Vagina (tissue), 2 donors: ENCODE measurements at regions not wholly inside any gene's neighbourhood (a gene's known extent, or its start where the extent isn't known, plus 50 kb on each side); places are given as distances from the start of the nearest gene placed in this dataset.

ENCODE experiments used
- DNase-seq, 2 donors: peaks; one replicate each; pipeline ENCODE4 v3.0.0-alpha.2; 2017; ENCODE audit errors: extremely low spot score in 2 of 2
- H3K27ac ChIP-seq: fragments of 200-600 bp; sonication (generic); one replicate; pipeline ENCODE4 v1.5.1; 2019
- H3K27me3 ChIP-seq: fragments of 200-600 bp; sonication (generic); one replicate; pipeline ENCODE4 v1.5.1; 2019
- H3K36me3 ChIP-seq, 2 donors: fragments of 200-600 bp; sonication (generic); one replicate each; pipeline ENCODE4 v1.5.1; 2017 to 2019
- H3K4me1 ChIP-seq: fragments of 200-600 bp; sonication (generic); one replicate; pipeline ENCODE4 v1.5.1; 2019
- H3K4me3 ChIP-seq, 2 donors: fragments of 200-600 bp; sonication (generic); 1 replicate in 1 of 2; 2 replicates in 1 of 2; pipeline ENCODE4 v1.5.1; 2016 to 2019
- H3K9me3 ChIP-seq: fragments of 200-600 bp; sonication (generic); one replicate; pipeline ENCODE4 v1.5.1; 2019
- CTCF ChIP-seq, 3 experiments: fragments of 450-650 bp in 2 of 3; fragments of 200-600 bp in 1 of 3; sonication (generic) in 1 of 3; IDR thresholded peaks; one replicate each; pipeline ENCODE4 v1.5.1; 2017 to 2019; ENCODE audit warnings: antibody characterized with exemption in 3 of 3, mild to moderate bottlenecking in 2 of 3, moderate library complexity in 2 of 3
- POLR2A ChIP-seq, 2 donors: fragments of 450-650 bp; IDR thresholded peaks; one replicate each; pipeline ENCODE4 v1.6.1; 2017; ENCODE audit warnings: antibody characterized with exemption in 2 of 2, mild to moderate bottlenecking in 2 of 2, moderate library complexity in 2 of 2
- POLR2AphosphoS5 ChIP-seq, 2 donors: sonication (generic); formaldehyde crosslinking; IDR thresholded peaks; one replicate each; pipeline ENCODE4 v1.9.0; 2017; ENCODE audit warnings: antibody characterized with exemption in 2 of 2, mild to moderate bottlenecking in 2 of 2, low read depth in 1 of 2; ENCODE audit not compliant: insufficient read depth in 1 of 2
- intact Hi-C: fragments of 100-400 bp; cut with DNase I; formaldehyde crosslinking; loops from one replicate; pipeline ENCODE4 v1.15.1; 2023

- Histone ChIP-seq H3K36me3 (no peaks in the 10 kb centered on the region), H3K4me1 (no peaks in the 10 kb centered on the region), H3K27ac (no peak overlapping the region), H3K4me3 (no peak overlapping the region), H3K9me3 (no peaks in the 10 kb centered on the region), H3K27me3 (no peaks in the 10 kb centered on the region)
- no peak for TF ChIP-seq POLR2AphosphoS5 (IDR thresholded peaks at IDR 0.05; ENCODE audit: insufficient read depth in 1 of 2, low read depth in 1 of 2)
- no peak for TF ChIP-seq POLR2A (IDR thresholded peaks at IDR 0.05)
- intact Hi-C loops = no loop called here
- no peak for DNase-seq
Measured at GRCh38 chr6:140824595-140824994, 1308.1 kb upstream of the GJE1 start.

DNA sequence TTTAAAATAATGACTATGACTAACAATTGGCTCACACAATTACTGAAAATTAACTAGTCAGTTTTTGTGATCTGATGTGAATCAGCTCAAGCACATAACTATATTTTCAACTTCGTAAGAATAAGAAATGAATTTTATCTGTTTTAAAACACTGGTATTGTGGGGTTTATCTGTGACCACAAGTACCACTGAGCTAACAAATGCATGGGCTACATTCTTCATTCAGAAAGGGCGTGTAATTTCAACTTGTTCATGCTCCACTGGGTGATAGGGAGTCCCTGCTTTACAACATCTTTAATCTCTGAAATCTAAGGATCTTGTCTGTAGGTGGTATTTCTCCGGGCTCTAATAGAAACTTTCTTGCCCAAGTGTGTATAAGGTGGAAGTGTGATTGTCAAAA is 1311.5 kb upstream of the GJE1 start:
- intact Hi-C loops = no loop called here

DNA sequence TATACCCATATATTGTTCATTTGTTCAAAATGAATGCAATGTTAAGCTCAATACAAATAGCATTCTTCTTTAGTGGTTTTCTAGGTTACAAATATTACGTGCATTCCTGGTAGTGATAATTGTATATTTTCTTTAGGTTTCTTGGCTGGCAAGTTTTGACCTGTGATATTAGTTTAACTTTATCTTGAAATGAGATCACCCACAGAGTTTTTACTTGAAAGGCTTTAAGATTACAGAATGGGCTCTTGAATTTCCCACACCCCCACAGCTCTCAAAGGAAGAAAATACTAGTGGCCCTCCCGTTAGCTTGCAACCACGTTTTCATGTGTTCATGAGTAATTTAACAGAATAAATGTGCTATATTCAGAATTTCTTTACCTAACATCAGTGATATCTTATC is 1315.5 kb upstream of the GJE1 start:
- TF ChIP-seq POLR2A (IDR thresholded peaks at IDR 0.05) (no peak), POLR2AphosphoS5 (IDR thresholded peaks at IDR 0.05; ENCODE audit: insufficient read depth in 1 of 2, low read depth in 1 of 2) (no peak), CTCF (IDR thresholded peaks at IDR 0.05) (no peak)
- no peak overlapping the region for H3K27ac ChIP-seq
- no peak overlapping the region for H3K4me3 ChIP-seq
- H3K9me3 ChIP-seq = no peaks in the 10 kb centered on the region
- H3K4me1 ChIP-seq = no peaks in the 10 kb centered on the region
- intact Hi-C loops = no loop called here
- H3K36me3 ChIP-seq = no peaks in the 10 kb centered on the region
- DNase-seq = no peak
- H3K27me3 ChIP-seq = no peaks in the 10 kb centered on the region

More for the DNA sequence above, 1311.5 kb upstream of the GJE1 start:
- no peak for TF ChIP-seq POLR2A (IDR thresholded peaks at IDR 0.05)
- no peak for TF ChIP-seq CTCF (IDR thresholded peaks at IDR 0.05)
- no peak for TF ChIP-seq POLR2AphosphoS5 (IDR thresholded peaks at IDR 0.05; ENCODE audit: insufficient read depth in 1 of 2, low read depth in 1 of 2)
- Histone ChIP-seq H3K27me3 (no peaks in the 10 kb centered on the region), H3K4me1 (no peaks in the 10 kb centered on the region), H3K9me3 (no peaks in the 10 kb centered on the region), H3K4me3 (no peak overlapping the region), H3K27ac (no peak overlapping the region), H3K36me3 (no peaks in the 10 kb centered on the region)
- DNase-seq = no peak

DNA sequence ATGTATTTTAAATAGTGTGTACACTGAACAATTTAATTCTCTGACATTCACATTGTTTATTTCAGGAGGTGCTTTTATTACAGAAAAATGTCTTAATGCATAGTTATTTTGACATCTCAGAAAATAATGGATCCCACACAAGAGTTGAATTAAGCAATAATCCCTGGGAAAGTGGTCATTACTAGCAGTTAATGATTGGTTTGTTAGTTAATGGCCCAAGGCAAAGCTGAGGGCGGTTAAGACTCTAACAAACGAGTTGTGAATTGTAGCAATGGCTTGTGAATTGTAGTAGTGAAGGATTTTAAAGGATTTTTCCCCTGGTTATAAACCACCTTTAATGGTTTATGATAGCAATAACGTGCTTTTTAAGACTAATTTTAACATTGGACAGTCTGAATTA is 1316.0 kb upstream of the GJE1 start:
- no peak overlapping the region for H3K27ac ChIP-seq
- H3K36me3 ChIP-seq = no peaks in the 10 kb centered on the region
- no peak overlapping the region for H3K4me3 ChIP-seq
- no peaks in the 10 kb centered on the region for H3K27me3 ChIP-seq
- TF ChIP-seq POLR2A (IDR thresholded peaks at IDR 0.05) (no peak), CTCF (IDR thresholded peaks at IDR 0.05) (no peak), POLR2AphosphoS5 (IDR thresholded peaks at IDR 0.05; ENCODE audit: insufficient read depth in 1 of 2, low read depth in 1 of 2) (no peak)
- no peak for DNase-seq
- H3K9me3 ChIP-seq = no peaks in the 10 kb centered on the region
- H3K4me1 ChIP-seq = no peaks in the 10 kb centered on the region
- intact Hi-C loops = no loop called here

GRCh38 chr6:140812636-140813035 is 1320.1 kb upstream of the GJE1 start:
- no peak for TF ChIP-seq POLR2AphosphoS5 (IDR thresholded peaks at IDR 0.05; ENCODE audit: insufficient read depth in 1 of 2, low read depth in 1 of 2)
- no peak for TF ChIP-seq POLR2A (IDR thresholded peaks at IDR 0.05)
- no peak for TF ChIP-seq CTCF (IDR thresholded peaks at IDR 0.05)
- H3K27ac ChIP-seq = no peak overlapping the region
- no peaks in the 10 kb centered on the region for H3K36me3 ChIP-seq
- H3K9me3 ChIP-seq = no peaks in the 10 kb centered on the region
- intact Hi-C loops = no loop called here
- H3K4me1 ChIP-seq = no peaks in the 10 kb centered on the region
- no peaks in the 10 kb centered on the region for H3K27me3 ChIP-seq
- H3K4me3 ChIP-seq = no peak overlapping the region
- DNase-seq = no peak

- H3K4me1 ChIP-seq = no peaks in the 10 kb centered on the region
- DNase-seq = no peak
- H3K36me3 ChIP-seq = no peaks in the 10 kb centered on the region
- intact Hi-C loops = no loop called here
- TF ChIP-seq CTCF (IDR thresholded peaks at IDR 0.05) (no peak), POLR2A (IDR thresholded peaks at IDR 0.05) (no peak), POLR2AphosphoS5 (IDR thresholded peaks at IDR 0.05; ENCODE audit: insufficient read depth in 1 of 2, low read depth in 1 of 2) (no peak)
- H3K4me3 ChIP-seq = no peak overlapping the region
- no peak overlapping the region for H3K27ac ChIP-seq
- H3K9me3 ChIP-seq = no peaks in the 10 kb centered on the region
- no peaks in the 10 kb centered on the region for H3K27me3 ChIP-seq
Measured at GRCh38 chr6:140811642-140812041, 1321.1 kb upstream of the GJE1 start.
